B cell (primary cell): ENCODE measurements at regions not wholly inside any gene's neighbourhood (a gene's known extent, or its start where the extent isn't known, plus 50 kb on each side); places are given as distances from the start of the nearest gene placed in this dataset.

Experiments
- ATAC-seq: fragments of 200-7000 bp; cut with Tn5 transposase; one replicate; pipeline ENCODE4 v1.10.0; 2021; ENCODE audit warnings: low read depth, mild to moderate bottlenecking, moderate number of reproducible peaks, moderate library complexity
- CTCF ChIA-PET: fragments of 350-600 bp; sonication (Branson Sonifier 250); formaldehyde crosslinking; loops from one replicate; lab custom pipeline; 2021; ENCODE audit warnings: antibody characterized with exemption, inconsistent platforms; lab: Charles Lee
- POLR2A ChIA-PET: fragments of 350-600 bp; sonication (Branson Sonifier 250); formaldehyde crosslinking; loops from one replicate; lab custom pipeline; 2021; ENCODE audit warnings: antibody characterized with exemption; lab: Charles Lee
- DNase-seq: peaks from one replicate; pipeline ENCODE4 v3.0.0; 2013
- H2AFZ ChIP-seq: 2 replicates; pipeline ENCODE4 v1.6.1; 2012; ENCODE audit warnings: mild to moderate bottlenecking, low read depth, low read length; ENCODE audit not compliant: insufficient read depth, poor library complexity, severe bottlenecking
- H3K27ac ChIP-seq, 2 donors: 1 replicate in 1 of 2; 2 replicates in 1 of 2; pipeline ENCODE4 v1.5.1; 2012 to 2013; ENCODE audit warnings: low read length in 2 of 2, mild to moderate bottlenecking in 2 of 2, moderate library complexity in 1 of 2
- H3K27me3 ChIP-seq, 4 experiments: fragments of 200-600 bp in 1 of 4; sonication (generic) in 1 of 4; replicated peaks in 1 of 4; 1 replicate in 2 of 4; 2 replicates in 2 of 4; pipeline versions ENCODE4 v1.6.1 to v1.7.0; 2013 to 2016; ENCODE audit warnings: low read length in 3 of 4, mild to moderate bottlenecking in 2 of 4, mixed read lengths in 1 of 4, moderate library complexity in 1 of 4; ENCODE audit not compliant: insufficient read depth in 4 of 4, control insufficient read depth in 3 of 4; ENCODE audit errors: control extremely low read depth in 1 of 4
- H3K36me3 ChIP-seq, 2 experiments: replicated peaks in 1 of 2; 1 replicate in 1 of 2; 2 replicates in 1 of 2; pipeline versions ENCODE4 v1.6.1 to v1.7.1; 2013; ENCODE audit warnings: low read length in 1 of 2; ENCODE audit not compliant: insufficient read depth in 2 of 2, control insufficient read depth in 1 of 2; ENCODE audit errors: control extremely low read depth in 1 of 2, extremely low read depth in 1 of 2
- H3K4me1 ChIP-seq, 2 donors: fragments of 200-600 bp in 1 of 2; sonication (generic) in 1 of 2; 1 replicate in 1 of 2; 2 replicates in 1 of 2; pipeline versions ENCODE4 v1.5.1 to v1.6.1; 2013 to 2017; ENCODE audit warnings: low read length in 2 of 2; ENCODE audit not compliant: control insufficient read depth in 2 of 2, insufficient read depth in 2 of 2
- H3K4me2 ChIP-seq: replicated peaks from 2 replicates; pipeline ENCODE3; 2012; ENCODE audit warnings: mild to moderate bottlenecking, low read depth, low read length; ENCODE audit not compliant: poor library complexity, severe bottlenecking
- H3K4me3 ChIP-seq, 5 experiments: fragments of 200-600 bp in 1 of 5; sonication (generic) in 1 of 5; 1 replicate in 3 of 5; 2 replicates in 2 of 5; pipeline versions ENCODE4 v1.5.1 to v1.7.0; 2011 to 2016; ENCODE audit warnings: low read length in 4 of 5, mild to moderate bottlenecking in 4 of 5, low read depth in 2 of 5, control low read depth in 1 of 5, moderate library complexity in 1 of 5; ENCODE audit not compliant: insufficient read depth in 1 of 5; ENCODE audit errors: control extremely low read depth in 1 of 5, extremely low read depth in 1 of 5
- H3K79me2 ChIP-seq: fragments of 200-600 bp; sonication (generic); one replicate; pipeline ENCODE4 v1.6.0; 2016; ENCODE audit warnings: low read length; ENCODE audit not compliant: control insufficient read depth, insufficient read depth
- H3K9ac ChIP-seq: fragments of 200-600 bp; sonication (generic); 2 replicates; pipeline ENCODE4 v1.6.1; 2017; ENCODE audit warnings: mild to moderate bottlenecking, low read length, moderate library complexity
- H3K9me3 ChIP-seq, 3 donors: one replicate each; pipeline versions ENCODE4 v1.6.1 to v1.7.1; 2013; ENCODE audit warnings: low read length in 2 of 3; ENCODE audit not compliant: control insufficient read depth in 2 of 3, insufficient read depth in 1 of 3; ENCODE audit errors: control extremely low read depth in 1 of 3
- H4K20me1 ChIP-seq: 2 replicates; pipeline ENCODE4 v1.6.0; 2012; ENCODE audit warnings: mild to moderate bottlenecking, low read length; ENCODE audit not compliant: insufficient read depth, control insufficient read depth, poor library complexity, severe bottlenecking
- H3K27ac Mint-ChIP-seq: one replicate; pipeline ENCODE4 v1.8.0; 2021; ENCODE audit warnings: mixed read lengths
- H3K27me3 Mint-ChIP-seq: one replicate; pipeline ENCODE4 v1.8.0; 2021; ENCODE audit warnings: mixed read lengths
- H3K4me1 Mint-ChIP-seq: one replicate; pipeline ENCODE4 v1.8.0; 2021; ENCODE audit warnings: mixed read lengths
- H3K4me3 Mint-ChIP-seq: one replicate; pipeline ENCODE4 v1.8.0; 2021; ENCODE audit warnings: mixed read lengths
- H3K9me3 Mint-ChIP-seq: one replicate; pipeline ENCODE4 v1.8.0; 2022; ENCODE audit warnings: mixed read lengths; ENCODE audit not compliant: insufficient read depth
- CTCF ChIP-seq: fragments of 200-600 bp; IDR thresholded peaks from one replicate; pipeline ENCODE4 v1.8.0; 2022; ENCODE audit warnings: antibody characterized with exemption, mild to moderate bottlenecking
- EZH2 ChIP-seq: IDR thresholded peaks from 2 replicates; pipeline ENCODE4 v1.6.1; 2012; ENCODE audit warnings: borderline replicate concordance, low read depth, mild to moderate bottlenecking, moderate library complexity, low read length; ENCODE audit not compliant: insufficient read depth, poor library complexity, severe bottlenecking
- WGBS: methylation state at CpG from one replicate; pipeline ENCODE4 v1.1.5; 2013; ENCODE audit warnings: missing lambda C conversion rate; ENCODE audit not compliant: insufficient coverage; 5-methylcytosine and 5-hydroxymethylcytosine counted together
- intact Hi-C: fragments of 100-400 bp; cut with micrococcal nuclease; formaldehyde crosslinking; loops from one replicate; pipeline ENCODE4 v1.10.0; 2022

- no peaks in the 10 kb centered on the region for H3K27me3 Mint-ChIP-seq
- peaks cover 0 to 14% (median 2%) of the 10 kb centered on the region in 3 donors for H3K9me3 ChIP-seq
- H4K20me1 ChIP-seq: no peaks in the 10 kb centered on the region
- no peaks in the 10 kb centered on the region for H3K4me1 Mint-ChIP-seq
- no peaks in the 10 kb centered on the region for H3K79me2 ChIP-seq
- no peak for ATAC-seq
- H3K4me1 ChIP-seq: no peaks in the 10 kb centered on the region
- no peak overlapping the region for H3K4me2 ChIP-seq
- no peak overlapping the region for H2AFZ ChIP-seq
- no peaks in the 10 kb centered on the region for H3K36me3 ChIP-seq
- TF ChIP-seq CTCF (no peak), EZH2 (no peak)
- no peak overlapping the region for H3K27ac ChIP-seq
- H3K4me3 Mint-ChIP-seq: no peak overlapping the region
- CTCF ChIA-PET: no interaction called here
- H3K27ac Mint-ChIP-seq: no peak overlapping the region
- POLR2A ChIA-PET: no interaction called here
- intact Hi-C loops: no loop called here
- no peak for DNase-seq
- H3K27me3 ChIP-seq: no peaks in the 10 kb centered on the region
- peaks cover 3% of the 10 kb centered on the region for H3K9me3 Mint-ChIP-seq
- H3K9ac ChIP-seq: no peak overlapping the region
- WGBS: no CpG with 5 or more reads among the region's 1 CpG
- no peak overlapping the region for H3K4me3 ChIP-seq
Observed at GRCh38 chr11:80533463-80533862, 1092.6 kb upstream of the TENM4 start.

- Histone ChIP-seq H4K20me1 (no peaks in the 10 kb centered on the region), H3K9ac (no peak overlapping the region), H3K79me2 (no peaks in the 10 kb centered on the region), H3K27me3 (no peaks in the 10 kb centered on the region), H2AFZ (no peak overlapping the region), H3K27ac (no peak overlapping the region), H3K4me1 (no peaks in the 10 kb centered on the region), H3K4me3 (no peak overlapping the region), H3K4me2 (no peak overlapping the region), H3K36me3 (no peaks in the 10 kb centered on the region), H3K9me3 (peaks cover 0 to 14% (median 2%) of the 10 kb centered on the region in 3 donors)
- ChIA-PET POLR2A (no interaction called here), CTCF (no interaction called here)
- H3K27me3 Mint-ChIP-seq: no peaks in the 10 kb centered on the region
- H3K27ac Mint-ChIP-seq: no peak overlapping the region
- WGBS: 94% methylated on average over 20 of the region's 21 CpGs
- H3K4me1 Mint-ChIP-seq: no peaks in the 10 kb centered on the region
- no peak overlapping the region for H3K4me3 Mint-ChIP-seq
- H3K9me3 Mint-ChIP-seq: peaks cover 3% of the 10 kb centered on the region
- TF ChIP-seq CTCF (no peak), EZH2 (no peak)
- DNase-seq (peak; percentile 1), ATAC-seq (no peak)
- intact Hi-C loops: no loop called here
Observed at GRCh38 chr11:80532633-80533232, 1091.9 kb upstream of the TENM4 start.
